ENCODE measurements at regions not wholly inside any gene's neighbourhood (a gene's known extent, or its start where the extent isn't known, plus 50 kb on each side); places are given as distances from the start of the nearest gene placed in this dataset.

- no peak overlapping the region for H3K4ac ChIP-seq (ENCODE audit: low read depth, low read length)
- no CpG with 5 or more reads among the region's 20 CpGs for WGBS (ENCODE audit: extremely low coverage, insufficient read length, low lambda C conversion rate)
- no peak overlapping the region for H2BK12ac ChIP-seq (ENCODE audit: insufficient read length, low read depth, low read length)
- no peaks in the 10 kb centered on the region for H3K4me1 ChIP-seq (ENCODE audit: insufficient read depth, low read length)
- H3K4me3 Mint-ChIP-seq: no peak overlapping the region
- no peak overlapping the region for H3K9ac ChIP-seq (ENCODE audit: extremely low read depth, insufficient read length, low read length)
- no peaks in the 10 kb centered on the region for H3K79me2 ChIP-seq (ENCODE audit: insufficient read depth, low read length)
- no peak overlapping the region for H2AFZ ChIP-seq (ENCODE audit: low read length)
- H3K27me3 ChIP-seq (ENCODE audit: insufficient read depth, low read length): peaks cover 2% of the 10 kb centered on the region; the same call in 1 of the 2 replicates
- no peak overlapping the region for H3K27ac ChIP-seq (ENCODE audit: insufficient read length, low read depth, low read length)
- no peak overlapping the region for H2AK5ac ChIP-seq (ENCODE audit: insufficient read length, low read length)
- no peak overlapping the region for H3K4me2 ChIP-seq (ENCODE audit: insufficient read depth, insufficient read length, low read length)
- H3K23me2 ChIP-seq (ENCODE audit: insufficient read length, low read depth, low read length, poor library complexity, severe bottlenecking): no peaks in the 10 kb centered on the region
- peak overlapping the region; percentile 81 for H4K5ac ChIP-seq (ENCODE audit: insufficient read length, low read depth, low read length)
- H4K91ac ChIP-seq (ENCODE audit: insufficient read length, low read depth, low read length): no peak overlapping the region
- no peaks in the 10 kb centered on the region for H3K36me3 Mint-ChIP-seq (ENCODE audit: insufficient read depth in 1 of 3, low read depth in 3 of 3)
- no peak for DNase-seq
- no peaks in the 10 kb centered on the region for H4K20me1 ChIP-seq (ENCODE audit: control insufficient read depth, insufficient read depth, insufficient read length)
- H2BK15ac ChIP-seq (ENCODE audit: low read depth, low read length): no peak overlapping the region
- H3K23ac ChIP-seq (ENCODE audit: insufficient read length, low read depth, low read length): no peak overlapping the region
- H3K18ac ChIP-seq (ENCODE audit: insufficient read length, low read depth, low read length): no peak overlapping the region
- H3K9me3 ChIP-seq (ENCODE audit: control insufficient read depth, low read depth, low read length): no peaks in the 10 kb centered on the region
- no peak overlapping the region for H3K27ac Mint-ChIP-seq
- TF ChIP-seq, protein P1, sequence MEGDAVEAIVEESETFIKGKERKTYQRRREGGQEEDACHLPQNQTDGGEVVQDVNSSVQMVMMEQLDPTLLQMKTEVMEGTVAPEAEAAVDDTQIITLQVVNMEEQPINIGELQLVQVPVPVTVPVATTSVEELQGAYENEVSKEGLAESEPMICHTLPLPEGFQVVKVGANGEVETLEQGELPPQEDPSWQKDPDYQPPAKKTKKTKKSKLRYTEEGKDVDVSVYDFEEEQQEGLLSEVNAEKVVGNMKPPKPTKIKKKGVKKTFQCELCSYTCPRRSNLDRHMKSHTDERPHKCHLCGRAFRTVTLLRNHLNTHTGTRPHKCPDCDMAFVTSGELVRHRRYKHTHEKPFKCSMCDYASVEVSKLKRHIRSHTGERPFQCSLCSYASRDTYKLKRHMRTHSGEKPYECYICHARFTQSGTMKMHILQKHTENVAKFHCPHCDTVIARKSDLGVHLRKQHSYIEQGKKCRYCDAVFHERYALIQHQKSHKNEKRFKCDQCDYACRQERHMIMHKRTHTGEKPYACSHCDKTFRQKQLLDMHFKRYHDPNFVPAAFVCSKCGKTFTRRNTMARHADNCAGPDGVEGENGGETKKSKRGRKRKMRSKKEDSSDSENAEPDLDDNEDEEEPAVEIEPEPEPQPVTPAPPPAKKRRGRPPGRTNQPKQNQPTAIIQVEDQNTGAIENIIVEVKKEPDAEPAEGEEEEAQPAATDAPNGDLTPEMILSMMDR (conservative IDR thresholded peaks at IDR 0.05): no peak
- no peak overlapping the region for H3K14ac ChIP-seq (ENCODE audit: insufficient read depth, low read length)
- no peak overlapping the region for H3T11ph ChIP-seq (ENCODE audit: low read length)
- H2BK20ac ChIP-seq (ENCODE audit: low read depth, low read length, poor library complexity, severe bottlenecking): no peak overlapping the region
- no peak overlapping the region for H3K56ac ChIP-seq (ENCODE audit: insufficient read length, low read depth, low read length)
- H4K8ac ChIP-seq (replicated peaks; ENCODE audit: insufficient read length, low read depth, low read length): no peak overlapping the region
- no peak overlapping the region for H2BK120ac ChIP-seq (ENCODE audit: low read depth, low read length, poor library complexity, severe bottlenecking)
- H3K79me1 ChIP-seq (ENCODE audit: insufficient read depth, low read depth, low read length, poor library complexity, severe bottlenecking): no peaks in the 10 kb centered on the region
- H3K9me3 Mint-ChIP-seq: peaks cover 4 to 5% of the 10 kb centered on the region in 2 experiments; a peak in 4 of 5 replicates
- no peak overlapping the region for H2BK5ac ChIP-seq (ENCODE audit: insufficient read length, low read length)
- peaks cover 66% of the 10 kb centered on the region for H3K27me3 Mint-ChIP-seq (ENCODE audit: low read depth)
- peaks cover 9 to 23% of the 10 kb centered on the region in 2 experiments for H3K4me1 Mint-ChIP-seq
Measured at GRCh38 chr22:27576815-27577573, 224.6 kb downstream of the MN1 start.
